ENCODE measurements at regions not wholly inside any gene's neighbourhood (a gene's known extent, or its start where the extent isn't known, plus 50 kb on each side); places are given as distances from the start of the nearest gene placed in this dataset.

GRCh38 chr3:180199417-180199995 is 162.8 kb upstream of the PEX5L start:
- no peak overlapping the region for H3K4me3 Mint-ChIP-seq
- DNase-seq = no peak
- no peak overlapping the region for H3K27ac Mint-ChIP-seq
- H3K4me1 Mint-ChIP-seq = no peaks in the 10 kb centered on the region
- no peaks in the 10 kb centered on the region for H3K27me3 Mint-ChIP-seq
- ATAC-seq = no peak
- H3K36me3 Mint-ChIP-seq (ENCODE audit: low read depth) = no peaks in the 10 kb centered on the region
- no peaks in the 10 kb centered on the region for H3K9me3 ChIP-seq (ENCODE audit: control insufficient read depth, low read length, poor library complexity, severe bottlenecking)

GRCh38 chr3:180215866-180216265 is 179.1 kb upstream of the PEX5L start:
- Mint-ChIP-seq H3K27me3 (no peaks in the 10 kb centered on the region), H3K4me3 (no peak overlapping the region), H3K27ac (no peak overlapping the region), H3K4me1 (no peaks in the 10 kb centered on the region), H3K36me3 (ENCODE audit: low read depth) (no peaks in the 10 kb centered on the region)
- DNase-seq (no peak), ATAC-seq (no peak)
- H3K9me3 ChIP-seq (ENCODE audit: control insufficient read depth, low read length, poor library complexity, severe bottlenecking) = no peaks in the 10 kb centered on the region

GRCh38 chr3:180223268-180223667 is 186.5 kb upstream of the PEX5L start:
- Mint-ChIP-seq H3K36me3 (ENCODE audit: low read depth) (no peaks in the 10 kb centered on the region), H3K27me3 (no peaks in the 10 kb centered on the region), H3K4me1 (no peaks in the 10 kb centered on the region), H3K27ac (no peak overlapping the region), H3K4me3 (no peak overlapping the region)
- ATAC-seq (no peak), DNase-seq (no peak)
- H3K9me3 ChIP-seq (ENCODE audit: control insufficient read depth, low read length, poor library complexity, severe bottlenecking) = no peaks in the 10 kb centered on the region

- H3K9me3 ChIP-seq (ENCODE audit: control insufficient read depth, low read length, poor library complexity, severe bottlenecking) = no peaks in the 10 kb centered on the region
- Mint-ChIP-seq H3K27ac (no peak overlapping the region), H3K4me1 (no peaks in the 10 kb centered on the region), H3K36me3 (ENCODE audit: low read depth) (no peaks in the 10 kb centered on the region), H3K27me3 (no peaks in the 10 kb centered on the region), H3K4me3 (no peak overlapping the region)
- no peak for DNase-seq
- no peak for ATAC-seq
Measured at GRCh38 chr3:180229113-180229512, 192.4 kb upstream of the PEX5L start.

GRCh38 chr3:180239939-180240338 is 203.2 kb upstream of the PEX5L start:
- no peaks in the 10 kb centered on the region for H3K27me3 Mint-ChIP-seq
- H3K4me3 Mint-ChIP-seq = no peak overlapping the region
- H3K36me3 Mint-ChIP-seq (ENCODE audit: low read depth) = no peaks in the 10 kb centered on the region
- H3K4me1 Mint-ChIP-seq = no peaks in the 10 kb centered on the region
- no peak overlapping the region for H3K27ac Mint-ChIP-seq
- H3K9me3 ChIP-seq (ENCODE audit: control insufficient read depth, low read length, poor library complexity, severe bottlenecking) = no peaks in the 10 kb centered on the region
- no peak for DNase-seq
- ATAC-seq = no peak

GRCh38 chr3:180246688-180247195 is 210.0 kb upstream of the PEX5L start:
- Mint-ChIP-seq H3K36me3 (ENCODE audit: low read depth) (no peaks in the 10 kb centered on the region), H3K27me3 (no peaks in the 10 kb centered on the region), H3K4me3 (no peak overlapping the region), H3K27ac (no peak overlapping the region), H3K4me1 (no peaks in the 10 kb centered on the region)
- ATAC-seq (no peak), DNase-seq (no peak)
- H3K9me3 ChIP-seq (ENCODE audit: control insufficient read depth, low read length, poor library complexity, severe bottlenecking) = no peaks in the 10 kb centered on the region

GRCh38 chr3:180250172-180250571 is 213.4 kb upstream of the PEX5L start:
- ATAC-seq = no peak
- no peak for DNase-seq
- H3K9me3 ChIP-seq (ENCODE audit: control insufficient read depth, low read length, poor library complexity, severe bottlenecking) = no peaks in the 10 kb centered on the region
- H3K27me3 Mint-ChIP-seq = no peaks in the 10 kb centered on the region
- H3K4me1 Mint-ChIP-seq = no peaks in the 10 kb centered on the region
- no peaks in the 10 kb centered on the region for H3K36me3 Mint-ChIP-seq (ENCODE audit: low read depth)
- no peak overlapping the region for H3K27ac Mint-ChIP-seq
- no peak overlapping the region for H3K4me3 Mint-ChIP-seq

GRCh38 chr3:180252683-180253082 is 215.9 kb upstream of the PEX5L start:
- Mint-ChIP-seq H3K27ac (no peak overlapping the region), H3K27me3 (no peaks in the 10 kb centered on the region), H3K4me1 (no peaks in the 10 kb centered on the region), H3K4me3 (no peak overlapping the region), H3K36me3 (ENCODE audit: low read depth) (no peaks in the 10 kb centered on the region)
- ATAC-seq (no peak), DNase-seq (no peak)
- no peaks in the 10 kb centered on the region for H3K9me3 ChIP-seq (ENCODE audit: control insufficient read depth, low read length, poor library complexity, severe bottlenecking)

GRCh38 chr3:180253283-180253682 is 216.5 kb upstream of the PEX5L start:
- H3K36me3 Mint-ChIP-seq (ENCODE audit: low read depth) = no peaks in the 10 kb centered on the region
- H3K4me1 Mint-ChIP-seq = no peaks in the 10 kb centered on the region
- no peaks in the 10 kb centered on the region for H3K9me3 ChIP-seq (ENCODE audit: control insufficient read depth, low read length, poor library complexity, severe bottlenecking)
- no peak overlapping the region for H3K4me3 Mint-ChIP-seq
- no peaks in the 10 kb centered on the region for H3K27me3 Mint-ChIP-seq
- ATAC-seq = no peak
- H3K27ac Mint-ChIP-seq = no peak overlapping the region
- DNase-seq = no peak

- H3K27ac Mint-ChIP-seq = no peak overlapping the region
- no peaks in the 10 kb centered on the region for H3K9me3 ChIP-seq (ENCODE audit: control insufficient read depth, low read length, poor library complexity, severe bottlenecking)
- H3K4me3 Mint-ChIP-seq = no peak overlapping the region
- no peaks in the 10 kb centered on the region for H3K27me3 Mint-ChIP-seq
- ATAC-seq = no peak
- no peak for DNase-seq
- H3K4me1 Mint-ChIP-seq = peaks cover 5% of the 10 kb centered on the region
- no peaks in the 10 kb centered on the region for H3K36me3 Mint-ChIP-seq (ENCODE audit: low read depth)
Measured at GRCh38 chr3:180264479-180264878, 227.7 kb upstream of the PEX5L start.

GRCh38 chr3:180265551-180265950 is 228.8 kb upstream of the PEX5L start:
- ATAC-seq (no peak), DNase-seq (no peak)
- Mint-ChIP-seq H3K4me1 (peaks cover 5% of the 10 kb centered on the region), H3K27ac (no peak overlapping the region), H3K27me3 (no peaks in the 10 kb centered on the region), H3K36me3 (ENCODE audit: low read depth) (no peaks in the 10 kb centered on the region), H3K4me3 (no peak overlapping the region)
- H3K9me3 ChIP-seq (ENCODE audit: control insufficient read depth, low read length, poor library complexity, severe bottlenecking) = no peaks in the 10 kb centered on the region

- DNase-seq = no peak
- Mint-ChIP-seq H3K27me3 (no peaks in the 10 kb centered on the region), H3K36me3 (ENCODE audit: low read depth) (no peaks in the 10 kb centered on the region), H3K4me1 (peaks cover 5% of the 10 kb centered on the region), H3K4me3 (peak overlapping the region; percentile 25), H3K27ac (peak overlapping the region; percentile 2)
- peak; percentile 27 for ATAC-seq
- H3K9me3 ChIP-seq (ENCODE audit: control insufficient read depth, low read length, poor library complexity, severe bottlenecking) = no peaks in the 10 kb centered on the region
Measured at GRCh38 chr3:180267202-180267843, 230.6 kb upstream of the PEX5L start.

- Mint-ChIP-seq H3K4me3 (no peak overlapping the region), H3K36me3 (ENCODE audit: low read depth) (no peaks in the 10 kb centered on the region), H3K27ac (no peak overlapping the region), H3K4me1 (no peaks in the 10 kb centered on the region), H3K27me3 (no peaks in the 10 kb centered on the region)
- ATAC-seq (no peak), DNase-seq (no peak)
- no peaks in the 10 kb centered on the region for H3K9me3 ChIP-seq (ENCODE audit: control insufficient read depth, low read length, poor library complexity, severe bottlenecking)
Measured at GRCh38 chr3:180274536-180274935, 237.8 kb upstream of the PEX5L start.

GRCh38 chr3:180275176-180275575 is 238.4 kb upstream of the PEX5L start:
- DNase-seq (no peak), ATAC-seq (no peak)
- Mint-ChIP-seq H3K36me3 (ENCODE audit: low read depth) (no peaks in the 10 kb centered on the region), H3K4me1 (no peaks in the 10 kb centered on the region), H3K27ac (no peak overlapping the region), H3K27me3 (no peaks in the 10 kb centered on the region), H3K4me3 (no peak overlapping the region)
- H3K9me3 ChIP-seq (ENCODE audit: control insufficient read depth, low read length, poor library complexity, severe bottlenecking) = no peaks in the 10 kb centered on the region
